GM20000 (cell line): ENCODE measurements at regions not wholly inside any gene's neighbourhood (a gene's known extent, or its start where the extent isn't known, plus 50 kb on each side); places are given as distances from the start of the nearest gene placed in this dataset.

ENCODE experiments used
- DNase-seq: peaks from one replicate; pipeline ENCODE4 v3.0.0; 2012; ENCODE audit warnings: low spot score
- CTCF ChIP-seq: IDR thresholded peaks from 2 replicates; pipeline ENCODE4 v1.5.1; 2012; ENCODE audit warnings: mild to moderate bottlenecking, control low read depth; ENCODE audit errors: extremely low read depth, missing control alignments

GRCh38 chr1:214220891-214221290 is 60.1 kb upstream of the SMYD2 start:
- DNase-seq: no peak
- no peak for TF ChIP-seq CTCF

GRCh38 chr1:214224611-214225354 is 56.2 kb upstream of the SMYD2 start:
- DNase-seq: no peak
- TF ChIP-seq CTCF: no peak

- no peak for TF ChIP-seq CTCF
- DNase-seq: no peak
Observed at GRCh38 chr1:214228976-214229375, 52.0 kb upstream of the SMYD2 start.

GRCh38 chr1:214229736-214230135 is 51.2 kb upstream of the SMYD2 start:
- no peak for DNase-seq

More at GRCh38 chr1:214229736-214230135, 51.2 kb upstream of the SMYD2 start:
- no peak for TF ChIP-seq CTCF
